ENCODE measurements at regions not wholly inside any gene's neighbourhood (a gene's known extent, or its start where the extent isn't known, plus 50 kb on each side); places are given as distances from the start of the nearest gene placed in this dataset.
"Not testable (repeated sequence)": the region's sequence is repeated elsewhere in the genome, so short reads cannot be mapped to it uniquely, and the experiment has no call there.

DNA sequence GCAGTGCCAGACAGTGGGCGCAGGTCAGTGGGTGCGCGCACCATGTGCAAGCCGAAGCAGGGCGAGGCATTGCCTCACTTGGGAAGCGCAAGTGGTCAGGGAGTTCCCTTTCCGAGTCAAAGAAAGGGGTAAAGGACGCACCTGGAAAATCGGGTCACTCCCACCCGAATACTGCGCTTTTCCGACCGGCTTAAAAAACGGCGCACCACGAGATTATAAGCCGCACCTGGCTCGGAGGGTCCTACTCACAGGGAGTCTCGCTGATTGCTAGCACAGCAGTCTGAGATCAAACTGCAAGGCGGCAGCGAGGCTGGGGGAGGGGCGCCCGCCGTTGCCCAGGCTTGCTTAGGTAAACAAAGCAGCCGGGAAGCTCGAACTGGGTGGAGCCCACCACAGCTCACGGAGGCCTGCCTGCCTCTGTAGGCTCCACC is 77.9 kb downstream of the NR4A2 start:
- not testable (repeated sequence) for DNase-seq

DNA sequence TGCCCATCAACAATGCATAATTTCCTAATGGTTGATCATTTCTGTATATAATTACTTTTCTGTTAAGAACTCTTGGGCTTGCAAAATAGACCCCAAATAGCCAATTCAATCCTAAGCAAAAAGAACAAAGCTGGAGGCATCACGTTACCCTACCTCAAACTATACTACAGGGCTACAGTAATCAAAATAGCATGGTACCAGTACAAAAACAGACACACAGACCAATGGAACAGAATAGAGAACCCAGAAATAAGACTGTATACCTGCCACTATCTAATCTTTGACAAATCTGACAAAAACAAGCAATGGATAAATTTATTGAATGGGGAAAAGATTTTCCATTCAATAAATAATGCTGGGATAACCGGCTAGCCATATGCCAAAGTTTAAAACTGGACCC is 78.8 kb downstream of the NR4A2 start:
- no peak for DNase-seq

- DNase-seq, result no peak
These were observed 89.6 kb downstream of the NR4A2 start for GRCh38 chr2:156242874-156243273.

- no peak for DNase-seq
These were observed 95.0 kb downstream of the NR4A2 start for GRCh38 chr2:156237558-156237957.

DNA sequence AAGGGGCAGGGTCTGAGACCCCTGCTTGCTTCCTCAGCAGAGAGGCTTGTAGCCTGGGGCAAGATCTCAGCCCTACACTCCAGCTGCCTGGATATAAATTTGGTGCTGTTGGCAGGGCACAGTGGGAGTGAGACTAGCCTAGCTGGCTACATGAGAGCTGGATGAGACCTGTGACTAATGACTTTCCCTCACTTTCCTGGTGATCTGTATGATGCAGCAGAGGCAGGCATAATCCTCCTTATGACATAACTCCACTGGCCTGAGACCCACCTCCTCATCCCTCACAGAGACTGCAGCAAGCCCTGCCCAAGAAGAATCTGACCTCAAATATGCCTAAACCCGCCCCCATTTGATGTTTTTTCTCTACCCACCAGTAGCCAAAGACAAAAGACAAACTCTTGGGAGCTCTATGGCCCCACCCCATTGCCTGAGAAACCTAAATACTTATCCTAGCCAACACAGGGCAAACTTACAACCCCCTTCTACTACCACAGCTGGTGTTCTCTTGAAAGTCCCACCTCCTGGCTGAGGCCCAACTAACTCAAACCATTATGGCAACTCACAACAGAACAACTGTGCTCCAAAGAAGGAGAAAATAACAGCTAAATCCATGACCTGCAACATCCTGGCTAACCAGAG is 102.7 kb downstream of the NR4A2 start:
- no peak for DNase-seq

- not testable (repeated sequence) for DNase-seq
These were observed 109.2 kb downstream of the NR4A2 start for GRCh38 chr2:156223328-156223727.

GRCh38 chr2:156221703-156222102 is 110.8 kb downstream of the NR4A2 start:
- DNase-seq, result no peak

DNA sequence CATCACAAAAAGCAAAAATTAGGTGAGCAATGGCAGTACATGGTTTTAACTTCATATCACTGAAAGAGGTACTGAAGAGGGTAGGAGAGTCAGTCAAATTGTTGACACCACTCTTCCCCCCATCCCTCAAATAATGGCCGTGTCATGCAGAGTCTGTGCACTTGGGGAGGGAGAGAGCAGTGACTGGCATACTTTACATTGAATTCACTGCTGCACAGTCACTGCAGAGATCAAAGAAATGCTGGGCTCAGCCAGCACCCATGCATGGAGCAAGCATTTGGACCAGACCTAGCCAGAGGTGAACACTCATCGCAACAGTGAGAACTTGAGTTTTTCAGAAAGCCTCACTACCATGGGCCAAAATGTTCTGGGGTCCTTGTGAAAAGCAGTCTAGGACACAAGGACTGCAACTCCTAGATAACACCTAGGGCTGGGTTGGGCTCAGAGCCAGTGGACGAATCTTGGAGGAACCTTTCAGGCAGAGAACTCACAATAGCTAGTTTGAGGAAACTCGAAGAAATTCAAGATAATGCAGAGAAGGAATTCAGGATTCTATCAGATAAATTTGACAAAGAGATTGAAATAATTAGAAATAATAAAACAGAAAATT is 112.9 kb downstream of the NR4A2 start:
- no peak for DNase-seq

- DNase-seq, result no peak
These were observed 116.9 kb downstream of the NR4A2 start for GRCh38 chr2:156215656-156216055.

GRCh38 chr2:156211318-156211717 is 121.2 kb downstream of the NR4A2 start:
- DNase-seq, result no peak

DNA sequence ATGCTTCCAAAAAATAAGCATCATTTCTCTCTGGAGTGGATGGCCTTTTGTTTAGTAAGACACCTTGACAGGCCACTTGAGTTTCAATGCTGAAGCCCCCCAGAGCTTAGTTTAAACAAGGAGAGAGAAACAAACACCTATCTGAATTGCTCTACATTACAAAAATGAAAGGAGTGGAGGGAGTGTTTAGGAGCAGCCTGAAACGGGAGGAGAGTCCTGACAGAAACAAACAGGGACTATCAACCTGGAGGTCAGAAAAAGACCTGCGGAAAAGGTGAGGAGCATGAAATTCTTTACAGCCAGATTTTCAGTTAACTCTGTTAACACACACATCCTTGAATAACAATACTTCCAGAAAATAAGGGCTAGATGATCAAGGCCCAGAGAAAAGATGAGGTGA is 126.2 kb downstream of the NR4A2 start:
- no peak for DNase-seq

GRCh38 chr2:156199588-156199987 is 132.9 kb downstream of the NR4A2 start:
- DNase-seq, result no peak

GRCh38 chr2:156196031-156196430 is 136.5 kb downstream of the NR4A2 start:
- DNase-seq, result no peak

GRCh38 chr2:156192468-156192867 is 140.1 kb downstream of the NR4A2 start:
- no peak for DNase-seq

- no peak for DNase-seq
These were observed 141.0 kb downstream of the NR4A2 start for GRCh38 chr2:156191527-156191926.

DNA sequence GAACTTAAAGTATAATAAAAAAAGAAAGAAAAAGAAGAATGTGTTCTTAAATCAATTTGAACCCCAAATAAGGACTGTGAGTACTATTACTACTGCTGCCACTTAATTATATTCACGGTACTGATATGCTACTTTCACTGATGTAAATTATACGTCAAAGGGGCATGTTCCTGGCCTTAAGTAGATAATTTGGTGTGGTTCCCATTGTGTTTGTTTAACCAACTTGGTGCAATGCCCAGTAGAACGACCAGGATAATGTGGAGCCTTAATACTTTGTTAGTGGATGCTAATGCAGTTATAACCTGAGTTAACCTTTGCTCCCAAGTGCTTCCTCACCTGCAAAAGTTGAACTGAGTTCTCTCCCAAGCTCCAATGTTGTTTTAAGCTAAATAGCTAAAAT is 142.0 kb downstream of the NR4A2 start:
- DNase-seq, result no peak

DNA sequence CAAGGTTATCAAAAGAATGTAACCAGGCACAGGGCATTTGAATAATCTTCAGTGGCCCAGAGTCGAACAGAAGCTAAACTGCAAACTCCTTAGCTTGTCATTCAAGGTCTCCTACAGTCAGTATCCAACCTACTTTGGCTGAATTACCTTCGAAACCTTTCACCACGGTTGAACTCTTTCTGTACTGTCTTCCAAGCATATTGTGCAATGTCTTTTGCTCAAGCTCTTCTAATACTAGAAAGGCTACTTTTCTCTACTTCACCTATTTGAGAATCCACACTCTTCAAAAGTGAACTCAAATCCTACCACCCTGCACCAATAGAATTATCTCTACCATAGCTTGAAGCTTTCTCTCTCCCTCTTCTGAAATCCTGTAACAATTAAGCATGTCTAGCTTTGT is 142.9 kb downstream of the NR4A2 start:
- DNase-seq, result no peak

DNA sequence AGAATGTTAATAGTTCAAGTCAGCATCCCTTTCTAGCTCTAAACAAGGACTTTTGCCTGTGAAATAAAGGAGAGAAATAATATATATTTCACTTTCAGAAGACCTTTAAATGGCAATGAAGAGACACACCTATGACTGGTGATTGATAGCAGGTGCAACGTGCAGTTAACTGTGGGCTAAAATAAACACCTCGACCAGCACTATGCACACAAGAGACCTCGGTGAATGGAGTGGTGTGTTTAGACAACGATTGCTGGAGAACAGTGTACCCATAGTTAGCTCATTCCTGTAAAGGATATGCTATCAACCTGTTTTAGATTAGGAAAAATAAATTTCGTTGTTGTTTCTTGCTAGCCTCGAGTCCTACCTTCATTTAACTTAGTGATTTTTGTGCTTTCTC is 143.4 kb downstream of the NR4A2 start:
- DNase-seq, result no peak

GRCh38 chr2:156182132-156182531 is 150.4 kb downstream of the NR4A2 start:
- no peak for DNase-seq

GRCh38 chr2:156181208-156181607 is 151.3 kb downstream of the NR4A2 start:
- DNase-seq, result no peak

GRCh38 chr2:156177654-156178053 is 154.9 kb downstream of the NR4A2 start:
- DNase-seq, result no peak

- no peak for DNase-seq
These were observed 156.6 kb downstream of the NR4A2 start for GRCh38 chr2:156175946-156176345.

GRCh38 chr2:156170929-156171328 is 161.6 kb downstream of the NR4A2 start:
- no peak for DNase-seq

GRCh38 chr2:156165742-156166141 is 166.8 kb downstream of the NR4A2 start:
- no peak for DNase-seq

GRCh38 chr2:156164091-156164720 is 168.3 kb downstream of the NR4A2 start:
- DNase-seq, result no peak

Data from right forelimb (tissue), 1 donor.